D721Med (cell line): ENCODE measurements at regions not wholly inside any gene's neighbourhood (a gene's known extent, or its start where the extent isn't known, plus 50 kb on each side); places are given as distances from the start of the nearest gene placed in this dataset.

Source experiments
- DNase-seq: peaks from one replicate; pipeline ENCODE4 v3.0.0; 2011; ENCODE audit warnings: low spot score; ENCODE audit not compliant: insufficient read length
- FAIRE-seq: peaks from 2 replicates; lab custom pipeline; 2011; peaks lifted over from hg19 to GRCh38; lab: Jason Lieb, UNC
- TF ChIP-seq, protein P1 (sequence below): IDR thresholded peaks from 2 replicates; pipeline ENCODE4 v1.5.1; 2012; ENCODE audit warnings: mild to moderate bottlenecking, control low read depth; ENCODE audit not compliant: insufficient read depth; ENCODE audit errors: missing control alignments

DNA sequence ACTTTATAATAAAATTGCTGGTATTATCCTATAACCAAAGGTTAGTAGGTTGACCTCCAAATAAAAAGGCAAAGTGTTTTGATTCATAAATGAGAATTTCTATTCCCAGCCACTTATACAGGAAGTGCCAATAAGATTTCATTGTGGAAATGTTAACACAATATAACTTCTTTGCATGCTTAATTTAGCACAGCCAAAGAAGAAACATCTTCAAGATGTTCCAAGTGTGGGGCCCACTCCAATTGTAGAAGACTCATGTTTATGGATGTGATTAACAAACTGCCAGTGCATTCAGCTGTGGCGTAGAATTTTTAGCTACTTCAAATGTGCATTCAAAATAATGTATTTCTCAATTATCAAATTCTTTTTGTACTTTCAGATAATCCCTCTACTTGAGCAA, 402.3 kb downstream of the DEPDC1B start:
- DNase-seq = no peak
- TF ChIP-seq, protein P1, sequence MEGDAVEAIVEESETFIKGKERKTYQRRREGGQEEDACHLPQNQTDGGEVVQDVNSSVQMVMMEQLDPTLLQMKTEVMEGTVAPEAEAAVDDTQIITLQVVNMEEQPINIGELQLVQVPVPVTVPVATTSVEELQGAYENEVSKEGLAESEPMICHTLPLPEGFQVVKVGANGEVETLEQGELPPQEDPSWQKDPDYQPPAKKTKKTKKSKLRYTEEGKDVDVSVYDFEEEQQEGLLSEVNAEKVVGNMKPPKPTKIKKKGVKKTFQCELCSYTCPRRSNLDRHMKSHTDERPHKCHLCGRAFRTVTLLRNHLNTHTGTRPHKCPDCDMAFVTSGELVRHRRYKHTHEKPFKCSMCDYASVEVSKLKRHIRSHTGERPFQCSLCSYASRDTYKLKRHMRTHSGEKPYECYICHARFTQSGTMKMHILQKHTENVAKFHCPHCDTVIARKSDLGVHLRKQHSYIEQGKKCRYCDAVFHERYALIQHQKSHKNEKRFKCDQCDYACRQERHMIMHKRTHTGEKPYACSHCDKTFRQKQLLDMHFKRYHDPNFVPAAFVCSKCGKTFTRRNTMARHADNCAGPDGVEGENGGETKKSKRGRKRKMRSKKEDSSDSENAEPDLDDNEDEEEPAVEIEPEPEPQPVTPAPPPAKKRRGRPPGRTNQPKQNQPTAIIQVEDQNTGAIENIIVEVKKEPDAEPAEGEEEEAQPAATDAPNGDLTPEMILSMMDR = no peak
- no peak for FAIRE-seq

DNA sequence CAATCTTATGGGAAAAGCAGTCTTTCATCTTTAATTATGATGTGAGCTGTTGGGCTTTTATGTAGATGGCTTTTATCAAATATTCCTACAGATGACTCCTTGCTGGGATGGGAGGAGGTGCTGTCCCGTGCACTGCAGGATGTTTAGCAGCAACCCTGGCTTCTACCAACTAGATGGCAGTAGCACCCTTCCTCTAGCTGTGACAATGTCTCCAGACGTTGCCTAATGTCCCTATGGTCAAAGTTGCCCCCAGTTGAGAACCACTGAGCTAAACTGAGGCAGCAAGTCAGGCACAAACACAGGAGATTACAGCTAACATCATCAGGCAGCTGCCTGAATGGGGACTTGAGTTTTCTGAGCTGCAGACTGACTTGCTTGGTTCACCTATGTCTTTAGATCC, 401.9 kb upstream of the PDE4D start:
- no peak for FAIRE-seq
- DNase-seq = no peak
- TF ChIP-seq, protein P1 = peak; percentile 49

DNA sequence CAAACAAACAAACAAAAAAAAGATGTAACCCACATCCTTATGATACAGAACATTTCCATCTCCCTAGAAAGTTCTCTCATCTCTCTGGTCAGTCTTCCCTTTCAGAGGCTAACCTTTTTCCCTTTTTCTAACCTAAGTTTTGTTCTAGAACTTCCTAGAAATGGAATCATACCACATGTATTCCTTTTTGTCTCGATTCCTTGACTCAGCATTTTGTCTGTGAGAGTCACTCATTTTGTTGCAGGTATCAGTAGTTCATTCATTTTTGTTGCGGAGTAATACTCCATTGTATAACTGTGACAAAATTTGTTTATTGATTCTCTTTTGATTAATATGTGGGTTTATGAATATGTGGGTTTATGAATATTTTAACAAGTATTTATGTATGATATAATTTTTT, 400.0 kb upstream of the PDE4D start:
- DNase-seq = no peak
- TF ChIP-seq, protein P1 = no peak

DNA sequence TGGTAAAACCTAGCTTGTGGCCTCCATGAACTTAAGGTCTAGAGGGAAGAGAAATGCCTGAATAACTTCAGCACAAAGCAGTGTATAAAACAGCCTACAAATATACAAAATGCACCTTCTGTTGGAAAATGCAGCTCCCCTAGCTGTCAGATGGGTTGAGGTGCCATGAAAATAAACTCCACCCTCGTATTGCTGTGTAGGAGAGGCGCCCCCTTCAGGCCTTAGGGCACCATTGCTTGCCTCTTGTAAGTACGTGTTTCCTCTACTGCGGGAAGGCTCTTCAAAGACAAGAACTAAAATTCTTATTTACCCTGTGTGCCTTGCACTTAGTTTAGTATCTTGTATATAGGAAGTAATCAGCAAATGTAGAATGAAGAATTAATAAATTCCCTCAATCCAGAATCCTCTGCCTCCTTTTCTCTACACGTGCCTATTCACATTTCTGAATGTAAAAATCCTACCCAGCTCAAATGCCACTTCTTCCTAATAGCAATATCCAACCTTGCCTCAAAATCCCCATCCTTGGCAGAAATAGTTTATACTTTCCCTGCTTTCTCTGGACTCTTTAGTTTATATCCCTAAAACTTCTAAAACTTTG, 393.7 kb upstream of the PDE4D start:
- no peak for FAIRE-seq
- TF ChIP-seq, protein P1 = peak; percentile 52
- DNase-seq = no peak

More for the DNA sequence above, 400.0 kb upstream of the PDE4D start:
- no peak for FAIRE-seq

DNA sequence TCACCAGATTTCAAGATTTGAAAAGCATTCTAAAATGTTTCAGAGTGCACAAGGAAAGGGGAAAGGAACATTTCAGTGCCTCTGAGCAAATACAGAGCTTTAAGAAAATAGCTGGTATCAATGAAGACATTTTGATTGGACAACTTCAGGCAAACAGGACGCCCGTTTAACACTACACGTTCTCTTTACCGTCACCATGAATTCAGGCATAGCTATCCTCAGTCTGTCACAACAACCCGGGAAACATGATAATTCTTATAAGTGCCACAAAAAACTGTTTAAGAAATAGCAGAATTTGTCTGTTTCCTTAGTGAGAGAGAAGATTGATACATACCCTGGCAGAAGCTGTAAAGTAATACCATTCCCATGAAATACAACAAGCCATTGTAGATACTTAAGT, 392.4 kb upstream of the PDE4D start:
- FAIRE-seq (no peak), DNase-seq (no peak)
- TF ChIP-seq, protein P1 = no peak

DNA sequence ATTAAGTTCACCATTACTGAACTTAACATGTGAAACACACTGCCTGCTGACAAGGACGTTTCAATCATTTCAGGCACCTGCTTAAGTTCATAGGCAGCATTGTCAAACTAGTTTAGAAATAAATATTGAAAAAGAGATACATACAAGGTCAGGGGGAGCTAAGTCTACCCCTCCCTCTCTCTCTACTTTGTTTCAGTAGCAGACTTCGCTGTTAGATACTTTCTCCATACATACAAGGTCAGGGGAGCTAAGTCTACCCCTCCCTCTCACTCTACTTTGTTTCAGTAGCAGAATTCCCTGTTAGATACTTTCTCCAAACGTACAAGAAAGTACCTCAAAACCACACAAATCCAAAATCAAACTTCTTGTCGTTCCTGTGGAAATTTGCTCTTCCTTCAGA, 387.4 kb upstream of the PDE4D start:
- FAIRE-seq = no peak
- TF ChIP-seq, protein P1 = no peak
- DNase-seq = no peak

DNA sequence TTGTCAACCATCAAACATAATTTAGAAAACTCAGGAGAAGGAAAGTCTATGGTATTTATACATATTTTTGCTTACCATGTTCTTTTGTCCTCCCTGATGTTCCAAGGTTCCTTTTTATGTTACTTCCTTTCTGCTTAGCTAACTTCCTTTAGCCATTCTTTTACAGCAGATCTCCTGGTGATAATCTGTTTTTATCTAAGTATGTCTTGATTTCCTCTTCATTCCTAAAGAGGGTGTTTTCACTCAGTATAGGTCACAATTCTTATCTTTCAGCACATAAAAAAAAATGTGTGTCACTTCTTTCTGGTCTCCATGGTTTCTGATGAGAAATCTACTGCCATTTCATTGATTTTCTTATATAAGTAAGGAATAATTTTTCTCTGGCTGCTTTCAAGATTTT, 384.4 kb upstream of the PDE4D start:
- no peak for FAIRE-seq
- TF ChIP-seq, protein P1 = no peak
- no peak for DNase-seq
